Glutamatergic neuron (in vitro differentiated cells): ENCODE measurements at regions not wholly inside any gene's neighbourhood (a gene's known extent, or its start where the extent isn't known, plus 50 kb on each side); places are given as distances from the start of the nearest gene placed in this dataset.

Experiments
- DNase-seq: peaks from one replicate; pipeline ENCODE4 v3.0.0; 2022
- H3K27ac Mint-ChIP-seq: one replicate; pipeline ENCODE4 v1.8.0; 2020; ENCODE audit warnings: mild to moderate bottlenecking, mixed read lengths, inconsistent platforms; ENCODE audit not compliant: unreplicated experiment
- H3K27me3 Mint-ChIP-seq: one replicate; pipeline ENCODE4 v1.8.0; 2020; ENCODE audit warnings: mild to moderate bottlenecking, moderate library complexity, mixed read lengths, inconsistent platforms; ENCODE audit not compliant: unreplicated experiment
- H3K36me3 Mint-ChIP-seq: one replicate; pipeline ENCODE4 v1.8.0; 2020; ENCODE audit warnings: mild to moderate bottlenecking, mixed read lengths, inconsistent platforms; ENCODE audit not compliant: unreplicated experiment
- H3K4me1 Mint-ChIP-seq: one replicate; pipeline ENCODE4 v1.8.0; 2020; ENCODE audit warnings: mild to moderate bottlenecking, low read depth, mixed read lengths, inconsistent platforms; ENCODE audit not compliant: unreplicated experiment
- H3K4me3 Mint-ChIP-seq: one replicate; pipeline ENCODE4 v1.8.0; 2020; ENCODE audit warnings: mild to moderate bottlenecking, mixed read lengths, inconsistent platforms; ENCODE audit not compliant: unreplicated experiment
- H3K9me3 Mint-ChIP-seq: one replicate; pipeline ENCODE4 v1.8.0; 2020; ENCODE audit warnings: mild to moderate bottlenecking, moderate library complexity, mixed read lengths, inconsistent platforms; ENCODE audit not compliant: unreplicated experiment
- CTCF ChIP-seq: fragments of 200-600 bp; sonication (generic); IDR thresholded peaks from one replicate; pipeline ENCODE4 v1.5.0; 2021; ENCODE audit not compliant: partially characterized antibody, unreplicated experiment

- no peak overlapping the region for H3K27ac Mint-ChIP-seq
- H3K36me3 Mint-ChIP-seq = peaks cover 14% of the 10 kb centered on the region
- no peak overlapping the region for H3K4me3 Mint-ChIP-seq
- H3K27me3 Mint-ChIP-seq = no peaks in the 10 kb centered on the region
- no peak for DNase-seq
- H3K9me3 Mint-ChIP-seq = no peaks in the 10 kb centered on the region
- H3K4me1 Mint-ChIP-seq = no peaks in the 10 kb centered on the region
- no peak for TF ChIP-seq CTCF
Measured at GRCh38 chr12:72742568-72742967, 470.4 kb downstream of the TRHDE start.

GRCh38 chr12:72746048-72746447, 473.9 kb downstream of the TRHDE start:
- H3K27ac Mint-ChIP-seq = no peak overlapping the region
- H3K9me3 Mint-ChIP-seq = no peaks in the 10 kb centered on the region
- H3K27me3 Mint-ChIP-seq = no peaks in the 10 kb centered on the region
- no peak for TF ChIP-seq CTCF
- H3K4me3 Mint-ChIP-seq = no peak overlapping the region
- no peaks in the 10 kb centered on the region for H3K4me1 Mint-ChIP-seq
- peaks cover 14% of the 10 kb centered on the region for H3K36me3 Mint-ChIP-seq
- no peak for DNase-seq

- no peak for DNase-seq
- H3K27ac Mint-ChIP-seq = no peak overlapping the region
- TF ChIP-seq CTCF = no peak
- H3K27me3 Mint-ChIP-seq = no peaks in the 10 kb centered on the region
- H3K4me1 Mint-ChIP-seq = no peaks in the 10 kb centered on the region
- peaks cover 6% of the 10 kb centered on the region for H3K36me3 Mint-ChIP-seq
- no peak overlapping the region for H3K4me3 Mint-ChIP-seq
- no peaks in the 10 kb centered on the region for H3K9me3 Mint-ChIP-seq
Measured at GRCh38 chr12:72747111-72747849, 475.1 kb downstream of the TRHDE start.

- Mint-ChIP-seq H3K9me3 (no peaks in the 10 kb centered on the region), H3K4me1 (no peaks in the 10 kb centered on the region)
- DNase-seq = no peak
Measured at GRCh38 chr12:72748971-72749370, 476.8 kb downstream of the TRHDE start.

More at GRCh38 chr12:72748971-72749370, 476.8 kb downstream of the TRHDE start:
- H3K27ac Mint-ChIP-seq = no peak overlapping the region
- TF ChIP-seq CTCF = no peak
- H3K27me3 Mint-ChIP-seq = no peaks in the 10 kb centered on the region
- no peak overlapping the region for H3K4me3 Mint-ChIP-seq
- no peaks in the 10 kb centered on the region for H3K36me3 Mint-ChIP-seq
